PC-9 (cell line): ENCODE measurements at regions not wholly inside any gene's neighbourhood (a gene's known extent, or its start where the extent isn't known, plus 50 kb on each side); places are given as distances from the start of the nearest gene placed in this dataset.

ENCODE experiments used
- BruUV-seq: library from RNA; stranded (reverse); fragments of 400-500 nt; replicated peaks from 2 replicates; lab custom pipeline; 2021; lab: Mats Ljungman, UMichigan
- CTCF ChIA-PET: fragments of 300-600 bp; sonication (Branson Sonifier 250); formaldehyde crosslinking; loops from one replicate; lab custom pipeline; 2022; ENCODE audit warnings: antibody characterized with exemption; lab: Charles Lee
- POLR2A ChIA-PET: fragments of 300-600 bp; sonication (Branson Sonifier 250); formaldehyde crosslinking; loops from one replicate; lab custom pipeline; 2022; ENCODE audit warnings: antibody characterized with exemption; ENCODE audit not compliant: unreplicated experiment; lab: Charles Lee
- DNase-seq, 2 experiments: peaks; one replicate each; pipeline versions ENCODE4 v3.0.0 to v3.0.0-alpha.2; 2015 to 2022; ENCODE audit warnings: mixed read lengths in 1 of 2
- H2AFZ ChIP-seq: fragments of 200-600 bp; sonication (generic); 2 replicates; pipeline ENCODE4 v1.8.1; 2017; ENCODE audit warnings: antibody characterized with exemption
- H3F3A ChIP-seq: fragments of 200-600 bp; sonication (generic); 2 replicates; pipeline ENCODE4 v1.8.1; 2017; ENCODE audit warnings: antibody characterized with exemption, mild to moderate bottlenecking, low read depth; ENCODE audit not compliant: insufficient read depth
- H3K27ac ChIP-seq: fragments of 200-600 bp; sonication (generic); 2 replicates; pipeline ENCODE4 v1.6.1; 2016; ENCODE audit warnings: mixed run types
- H3K27me3 ChIP-seq: fragments of 200-600 bp; sonication (generic); 2 replicates; pipeline ENCODE4 v1.6.1; 2016; ENCODE audit warnings: low read depth, mixed run types; ENCODE audit not compliant: insufficient read depth
- H3K36me3 ChIP-seq: fragments of 200-600 bp; sonication (generic); 2 replicates; pipeline ENCODE4 v1.6.1; 2016; ENCODE audit warnings: low read depth, mixed run types
- H3K4me1 ChIP-seq: fragments of 200-600 bp; sonication (generic); replicated peaks from 2 replicates; pipeline ENCODE4 v1.6.1; 2016; ENCODE audit warnings: mixed run types; ENCODE audit not compliant: insufficient read depth
- H3K4me2 ChIP-seq: fragments of 200-600 bp; sonication (generic); 2 replicates; pipeline ENCODE4 v1.6.1; 2017; ENCODE audit warnings: mixed run types
- H3K4me3 ChIP-seq: fragments of 200-600 bp; sonication (generic); 2 replicates; pipeline ENCODE4 v1.6.1; 2016; ENCODE audit warnings: mixed run types
- H3K79me2 ChIP-seq: fragments of 200-600 bp; sonication (generic); 2 replicates; pipeline ENCODE4 v1.6.1; 2017; ENCODE audit warnings: low read depth, mixed run types
- H3K9me2 ChIP-seq: fragments of 200-600 bp; sonication (generic); 2 replicates; pipeline ENCODE4 v1.8.1; 2017; ENCODE audit warnings: mild to moderate bottlenecking; ENCODE audit not compliant: insufficient read depth
- H3K9me3 ChIP-seq: fragments of 200-600 bp; sonication (generic); 2 replicates; pipeline ENCODE4 v1.8.1; 2016; ENCODE audit warnings: low read depth; ENCODE audit not compliant: insufficient read depth
- H4K20me1 ChIP-seq: fragments of 200-600 bp; sonication (generic); 2 replicates; pipeline ENCODE4 v1.8.1; 2017; ENCODE audit not compliant: insufficient read depth
- CTCF ChIP-seq: fragments of 200-600 bp; sonication (generic); conservative IDR thresholded peaks from 2 replicates; pipeline ENCODE4 v1.6.1; 2017; ENCODE audit warnings: mixed run types, antibody characterized with exemption, mild to moderate bottlenecking, moderate library complexity
- EZH2 ChIP-seq: fragments of 200-600 bp; sonication (generic); IDR thresholded peaks from 2 replicates; pipeline ENCODE4 v1.8.0; 2017; ENCODE audit warnings: antibody characterized with exemption, low read depth
- intact Hi-C: fragments of 100-400 bp; cut with micrococcal nuclease; formaldehyde crosslinking; loops from one replicate; pipeline ENCODE4 v1.10.0; 2022; ENCODE audit not compliant: unreplicated experiment

GRCh38 chr6:170137911-170138910, 152.7 kb downstream of the DLL1 start:
- no peak for TF ChIP-seq CTCF
- no peak for TF ChIP-seq EZH2
- BruUV-seq: no TSS peak
- Histone ChIP-seq H3K4me1 (no peaks in the 10 kb centered on the region), H2AFZ (no peak overlapping the region), H3F3A (no peaks in the 10 kb centered on the region), H4K20me1 (no peaks in the 10 kb centered on the region), H3K27ac (no peak overlapping the region), H3K36me3 (no peaks in the 10 kb centered on the region), H3K9me3 (no peaks in the 10 kb centered on the region), H3K79me2 (no peaks in the 10 kb centered on the region), H3K9me2 (no peaks in the 10 kb centered on the region), H3K4me3 (no peak overlapping the region), H3K27me3 (peaks cover 54% of the 10 kb centered on the region), H3K4me2 (no peak overlapping the region)
- ChIA-PET POLR2A (no interaction called here), CTCF (no interaction called here)
- DNase-seq: no peak
- intact Hi-C loops: no loop called here

- no peaks in the 10 kb centered on the region for H3K9me3 ChIP-seq
- H3K4me2 ChIP-seq: no peak overlapping the region
- H3K4me1 ChIP-seq: no peaks in the 10 kb centered on the region
- no peak overlapping the region for H3K4me3 ChIP-seq
- H3K36me3 ChIP-seq: no peaks in the 10 kb centered on the region
- no peak overlapping the region for H2AFZ ChIP-seq
- no peaks in the 10 kb centered on the region for H4K20me1 ChIP-seq
- no peak for DNase-seq
- no peak for TF ChIP-seq EZH2
- no peak for TF ChIP-seq CTCF
- no peaks in the 10 kb centered on the region for H3K79me2 ChIP-seq
- no TSS peak for BruUV-seq
- no peaks in the 10 kb centered on the region for H3F3A ChIP-seq
- H3K27ac ChIP-seq: no peak overlapping the region
- intact Hi-C loops: no loop called here
- no peaks in the 10 kb centered on the region for H3K9me2 ChIP-seq
- ChIA-PET CTCF (no interaction called here), POLR2A (no interaction called here)
- H3K27me3 ChIP-seq: peaks cover 53% of the 10 kb centered on the region
Observed at GRCh38 chr6:170137176-170137891, 153.5 kb downstream of the DLL1 start.

GRCh38 chr6:170136541-170137175, 154.2 kb downstream of the DLL1 start:
- Histone ChIP-seq H3K9me3 (no peaks in the 10 kb centered on the region), H3K79me2 (no peaks in the 10 kb centered on the region), H3K4me2 (no peak overlapping the region), H4K20me1 (no peaks in the 10 kb centered on the region), H3F3A (no peaks in the 10 kb centered on the region), H3K27me3 (peaks cover 53% of the 10 kb centered on the region), H3K27ac (no peak overlapping the region), H2AFZ (no peak overlapping the region), H3K36me3 (no peaks in the 10 kb centered on the region), H3K4me1 (no peaks in the 10 kb centered on the region), H3K4me3 (no peak overlapping the region), H3K9me2 (no peaks in the 10 kb centered on the region)
- POLR2A ChIA-PET: no interaction called here
- no peak for TF ChIP-seq CTCF
- TF ChIP-seq EZH2: no peak
- CTCF ChIA-PET: no interaction called here
- no peak for DNase-seq
- BruUV-seq: no TSS peak
- intact Hi-C loops: no loop called here
